C4-2B (cell line): ENCODE measurements at regions not wholly inside any gene's neighbourhood (a gene's known extent, or its start where the extent isn't known, plus 50 kb on each side); places are given as distances from the start of the nearest gene placed in this dataset.

Experiments used
- H3K27ac ChIP-seq: fragments of 450-650 bp; 2 replicates; pipeline ENCODE4 v1.5.1; 2017
- ZFX ChIP-seq: fragments of 450-650 bp; IDR thresholded peaks from 2 replicates; pipeline ENCODE4 v1.6.1; 2017
- TF ChIP-seq, protein P1 (sequence below): fragments of 450-650 bp; conservative IDR thresholded peaks from 2 replicates; pipeline ENCODE4 v1.5.1; 2017; ENCODE audit warnings: mild to moderate bottlenecking

GRCh38 chr2:195001924-195002323 is 655.1 kb upstream of the SLC39A10 start:
- no peak overlapping the region for H3K27ac ChIP-seq
- no peak for TF ChIP-seq ZFX
- TF ChIP-seq, protein P1, sequence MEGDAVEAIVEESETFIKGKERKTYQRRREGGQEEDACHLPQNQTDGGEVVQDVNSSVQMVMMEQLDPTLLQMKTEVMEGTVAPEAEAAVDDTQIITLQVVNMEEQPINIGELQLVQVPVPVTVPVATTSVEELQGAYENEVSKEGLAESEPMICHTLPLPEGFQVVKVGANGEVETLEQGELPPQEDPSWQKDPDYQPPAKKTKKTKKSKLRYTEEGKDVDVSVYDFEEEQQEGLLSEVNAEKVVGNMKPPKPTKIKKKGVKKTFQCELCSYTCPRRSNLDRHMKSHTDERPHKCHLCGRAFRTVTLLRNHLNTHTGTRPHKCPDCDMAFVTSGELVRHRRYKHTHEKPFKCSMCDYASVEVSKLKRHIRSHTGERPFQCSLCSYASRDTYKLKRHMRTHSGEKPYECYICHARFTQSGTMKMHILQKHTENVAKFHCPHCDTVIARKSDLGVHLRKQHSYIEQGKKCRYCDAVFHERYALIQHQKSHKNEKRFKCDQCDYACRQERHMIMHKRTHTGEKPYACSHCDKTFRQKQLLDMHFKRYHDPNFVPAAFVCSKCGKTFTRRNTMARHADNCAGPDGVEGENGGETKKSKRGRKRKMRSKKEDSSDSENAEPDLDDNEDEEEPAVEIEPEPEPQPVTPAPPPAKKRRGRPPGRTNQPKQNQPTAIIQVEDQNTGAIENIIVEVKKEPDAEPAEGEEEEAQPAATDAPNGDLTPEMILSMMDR = no peak

DNA sequence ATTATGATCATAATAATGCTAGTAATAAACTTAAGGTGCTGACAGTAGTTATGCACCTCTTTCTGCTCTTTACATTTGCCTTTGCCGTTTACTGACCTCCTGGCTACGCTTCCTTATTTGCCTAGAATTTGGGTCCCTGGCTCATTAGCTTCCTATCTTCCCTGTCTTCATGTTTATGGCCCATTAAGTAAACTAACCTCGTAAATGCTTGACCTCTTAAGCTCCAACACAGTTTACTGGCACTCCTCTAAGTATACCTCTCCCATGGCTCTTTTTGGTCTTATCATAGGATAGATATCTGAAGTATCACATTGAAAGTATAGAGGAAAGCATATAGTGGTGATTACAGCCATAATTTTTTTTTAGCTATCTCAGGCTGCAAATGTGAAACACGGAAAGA is 657.3 kb upstream of the SLC39A10 start:
- no peak for TF ChIP-seq ZFX
- TF ChIP-seq, protein P1 = no peak
- H3K27ac ChIP-seq = no peak overlapping the region

GRCh38 chr2:194992648-194993047 is 664.4 kb upstream of the SLC39A10 start:
- no peak for TF ChIP-seq ZFX
- H3K27ac ChIP-seq = no peak overlapping the region

GRCh38 chr2:194985258-194985657 is 671.8 kb upstream of the SLC39A10 start:
- no peak for TF ChIP-seq ZFX
- TF ChIP-seq, protein P1 = no peak
- H3K27ac ChIP-seq = no peak overlapping the region

DNA sequence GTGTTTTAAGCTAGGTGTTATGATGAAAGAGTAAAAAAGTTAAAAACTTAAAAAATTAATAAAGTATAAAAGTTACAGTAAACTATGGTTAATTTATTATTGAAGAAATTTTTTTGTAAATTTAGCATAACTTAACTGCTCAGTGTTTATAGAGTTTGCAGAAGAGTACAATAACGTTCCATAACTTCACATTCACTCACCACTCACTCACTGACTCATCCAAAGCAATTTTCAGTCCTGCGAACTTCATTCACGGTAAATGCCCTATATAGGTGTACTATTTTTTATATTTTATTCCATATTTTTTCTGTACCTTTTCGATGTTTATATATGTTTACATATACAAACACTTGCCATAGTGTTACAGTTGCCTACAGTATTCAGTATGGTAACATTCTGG is 694.8 kb upstream of the SLC39A10 start:
- TF ChIP-seq, protein P1 = no peak
- no peak for TF ChIP-seq ZFX
- H3K27ac ChIP-seq = no peak overlapping the region

- no peak for TF ChIP-seq ZFX
- TF ChIP-seq, protein P1 = no peak
- H3K27ac ChIP-seq = no peak overlapping the region
These were observed 702.8 kb upstream of the SLC39A10 start for GRCh38 chr2:194954218-194954617.

- no peak for TF ChIP-seq ZFX
- TF ChIP-seq, protein P1 = no peak
- H3K27ac ChIP-seq = no peak overlapping the region
These were observed 710.2 kb upstream of the SLC39A10 start for GRCh38 chr2:194946826-194947225.

GRCh38 chr2:194938066-194938465 is 719.0 kb upstream of the SLC39A10 start:
- TF ChIP-seq, protein P1 = no peak
- no peak for TF ChIP-seq ZFX
- H3K27ac ChIP-seq = no peak overlapping the region
